ENCODE measurements at regions not wholly inside any gene's neighbourhood (a gene's known extent, or its start where the extent isn't known, plus 50 kb on each side); places are given as distances from the start of the nearest gene placed in this dataset.
"Not testable (repeated sequence)": the region's sequence is repeated elsewhere in the genome, so short reads cannot be mapped to it uniquely, and the experiment has no call there.

- DNase-seq (ENCODE audit: low read depth in 2 of 2), result no peak
These were observed 362.8 kb upstream of the FOXK1 start for GRCh38 chr7:4319280-4319679.

- DNase-seq (ENCODE audit: low read depth in 2 of 2), result no peak
These were observed 356.4 kb upstream of the FOXK1 start for GRCh38 chr7:4325732-4326131.

GRCh38 chr7:4331711-4332110 lies 350.4 kb upstream of the FOXK1 start:
- no peak for DNase-seq (ENCODE audit: low read depth in 2 of 2)

- no peak for DNase-seq (ENCODE audit: low read depth in 2 of 2)
These were observed 343.5 kb upstream of the FOXK1 start for GRCh38 chr7:4338556-4338955.

- DNase-seq (ENCODE audit: low read depth in 2 of 2), result no peak
These were observed 338.5 kb upstream of the FOXK1 start for GRCh38 chr7:4343272-4344247.

GRCh38 chr7:4345004-4345403 lies 337.1 kb upstream of the FOXK1 start:
- DNase-seq (ENCODE audit: low read depth in 2 of 2), result no peak

GRCh38 chr7:4352069-4352468 lies 330.0 kb upstream of the FOXK1 start:
- DNase-seq (ENCODE audit: low read depth in 2 of 2), result no peak

- no peak for DNase-seq (ENCODE audit: low read depth in 2 of 2)
These were observed 320.3 kb upstream of the FOXK1 start for GRCh38 chr7:4361774-4362173.

GRCh38 chr7:4383584-4383983 lies 298.5 kb upstream of the FOXK1 start:
- DNase-seq (ENCODE audit: low read depth in 2 of 2), result no peak

- DNase-seq (ENCODE audit: low read depth in 2 of 2), result no peak
These were observed 295.9 kb upstream of the FOXK1 start for GRCh38 chr7:4386190-4386589.

- DNase-seq (ENCODE audit: low read depth in 2 of 2), result not testable (repeated sequence)
These were observed 291.0 kb upstream of the FOXK1 start for GRCh38 chr7:4391103-4391502.

- DNase-seq (ENCODE audit: low read depth in 2 of 2), result no peak
These were observed 287.4 kb upstream of the FOXK1 start for GRCh38 chr7:4394736-4395135.

- DNase-seq (ENCODE audit: low read depth in 2 of 2), result no peak
These were observed 283.0 kb upstream of the FOXK1 start for GRCh38 chr7:4399121-4399520.

GRCh38 chr7:4399596-4399995 lies 282.5 kb upstream of the FOXK1 start:
- DNase-seq (ENCODE audit: low read depth in 2 of 2), result no peak

- DNase-seq (ENCODE audit: low read depth in 2 of 2), result no peak
These were observed 275.6 kb upstream of the FOXK1 start for GRCh38 chr7:4406288-4407058.

- no peak for DNase-seq (ENCODE audit: low read depth in 2 of 2)
These were observed 272.1 kb upstream of the FOXK1 start for GRCh38 chr7:4409946-4410345.

GRCh38 chr7:4416396-4417056 lies 265.6 kb upstream of the FOXK1 start:
- DNase-seq (ENCODE audit: low read depth in 2 of 2), result no peak

GRCh38 chr7:4428526-4428925 lies 253.6 kb upstream of the FOXK1 start:
- DNase-seq (ENCODE audit: low read depth in 2 of 2), result no peak

GRCh38 chr7:4430227-4430626 lies 251.9 kb upstream of the FOXK1 start:
- DNase-seq (ENCODE audit: low read depth in 2 of 2), result no peak

GRCh38 chr7:4434306-4434705 lies 247.8 kb upstream of the FOXK1 start:
- DNase-seq (ENCODE audit: low read depth in 2 of 2), result no peak

- DNase-seq (ENCODE audit: low read depth in 2 of 2), result no peak
These were observed 245.7 kb upstream of the FOXK1 start for GRCh38 chr7:4436361-4436895.

- DNase-seq (ENCODE audit: low read depth in 2 of 2), result no peak
These were observed 245.2 kb upstream of the FOXK1 start for GRCh38 chr7:4436936-4437335.

Data from fibroblast of skin of left quadriceps (primary cell).